ENCODE measurements at regions not wholly inside any gene's neighbourhood (a gene's known extent, or its start where the extent isn't known, plus 50 kb on each side); places are given as distances from the start of the nearest gene placed in this dataset.
A peak's percentile ranks its signal among the peaks of the same experiment; 100 is the strongest.

- H4K91ac ChIP-seq (ENCODE audit: insufficient read depth, low read depth, low read length), result no peak overlapping the region
- peak overlapping the region; percentile 74; the same call in 2 of the 3 replicates for H2BK15ac ChIP-seq (ENCODE audit: low read depth, low read length)
- H3K9me1 ChIP-seq (ENCODE audit: insufficient read depth, low read length), result peaks cover 10% of the 10 kb centered on the region; the same call in 1 of the 2 replicates
- H3K27ac ChIP-seq (ENCODE audit: insufficient read depth, low read length), result no peak overlapping the region
- no peak overlapping the region for H2AFZ ChIP-seq (replicated peaks; ENCODE audit: low read length, poor library complexity)
- in situ Hi-C loops (cut with MboI; ENCODE audit: low sequenced_read_pairs) (no loop called here), intact Hi-C loops (cut with micrococcal nuclease) (no loop called here), dilution Hi-C loops (cut with HindIII; ENCODE audit: low sequenced_read_pairs, unreplicated experiment) (no loop called here)
- H3K18ac ChIP-seq (ENCODE audit: low read depth, low read length), result no peak overlapping the region
- no peak overlapping the region for H3K4me3 ChIP-seq (ENCODE audit: insufficient read depth, low read depth, low read length)
- no peak overlapping the region for H3K9ac ChIP-seq (ENCODE audit: low read depth, low read length)
- no peak overlapping the region for H4K8ac ChIP-seq (ENCODE audit: low read depth in 2 of 2, low read length in 2 of 2)
- no peaks in the 10 kb centered on the region for H4K20me1 ChIP-seq (ENCODE audit: insufficient read depth, low read length)
- 0 out of 2 replicates have a peak overlapping the region, but pooled peaks have one; percentile 63 for H3K14ac ChIP-seq (replicated peaks; ENCODE audit: low read depth, low read length)
- H3K4me2 ChIP-seq (ENCODE audit: low read depth, low read length), result no peak overlapping the region
- H3K56ac ChIP-seq (ENCODE audit: extremely low read depth, insufficient read depth, low read length), result no peak overlapping the region
- ATAC-seq (ENCODE audit: low read depth), result no peak
- BruUV-seq (replicated peaks), result no TSS peak
- POLR2A ChIA-PET (ENCODE audit: unreplicated experiment), result no interaction called here
- WGBS, 2 experiments (ENCODE audit: extremely low coverage in 2 of 2, insufficient read length in 1 of 2), result no CpG with 5 or more reads among the region's 2 CpGs
- H2AK9ac ChIP-seq (replicated peaks; ENCODE audit: low read depth, low read length, poor library complexity), result no peak overlapping the region
- no peak overlapping the region for H4K5ac ChIP-seq (ENCODE audit: low read depth, low read length)
- H3K36me3 ChIP-seq (ENCODE audit: control insufficient read depth, insufficient read depth, low read length), result no peaks in the 10 kb centered on the region
- no peaks in the 10 kb centered on the region for H3K27me3 ChIP-seq (ENCODE audit: control insufficient read depth, insufficient read depth, low read length)
- no peak for DNase-seq
- no peak for TF ChIP-seq FOS (IDR thresholded peaks at IDR 0.05; ENCODE audit: low read depth, low read length)
- TF ChIP-seq MXI1 (IDR thresholded peaks at IDR 0.05; ENCODE audit: borderline replicate concordance, low read depth, low read length), result no peak
- TF ChIP-seq RAD21 (IDR thresholded peaks at IDR 0.05; ENCODE audit: low read length), result no peak
- H3K9me3 ChIP-seq (ENCODE audit: control insufficient read depth, insufficient read depth, low read length), result no peaks in the 10 kb centered on the region
- H3K4ac ChIP-seq (ENCODE audit: low read depth, low read length), result peak overlapping the region; percentile 11
- no peak overlapping the region for H2BK120ac ChIP-seq (ENCODE audit: low read depth, low read length)
- H3K79me1 ChIP-seq (ENCODE audit: low read depth in 1 of 2, low read length in 2 of 2), result 0 out of 4 replicates have a peak, but pooled peaks cover 0 to 4% of the 10 kb centered on the region in 2 experiments
- CTCF ChIA-PET, result no interaction called here
- H2AK5ac ChIP-seq (ENCODE audit: low read depth, low read length), result peak overlapping the region; percentile 86; the same call in 1 of the 2 replicates
- H3K4me1 ChIP-seq (ENCODE audit: control insufficient read depth, insufficient read depth, low read length), result peaks cover 4% of the 10 kb centered on the region
- no peak overlapping the region for H2BK5ac ChIP-seq (ENCODE audit: low read depth, low read length, poor library complexity, severe bottlenecking)
- no peak overlapping the region for H3K23ac ChIP-seq (ENCODE audit: low read depth, low read length)
- H2BK20ac ChIP-seq (ENCODE audit: low read depth, low read length), result no peak overlapping the region
Measured at GRCh38 chr2:102081243-102081522, 61.4 kb upstream of the IL1R1 start.

All from IMR-90 (cell line).